ENCODE measurements at regions not wholly inside any gene's neighbourhood (a gene's known extent, or its start where the extent isn't known, plus 50 kb on each side); places are given as distances from the start of the nearest gene placed in this dataset.

DNA sequence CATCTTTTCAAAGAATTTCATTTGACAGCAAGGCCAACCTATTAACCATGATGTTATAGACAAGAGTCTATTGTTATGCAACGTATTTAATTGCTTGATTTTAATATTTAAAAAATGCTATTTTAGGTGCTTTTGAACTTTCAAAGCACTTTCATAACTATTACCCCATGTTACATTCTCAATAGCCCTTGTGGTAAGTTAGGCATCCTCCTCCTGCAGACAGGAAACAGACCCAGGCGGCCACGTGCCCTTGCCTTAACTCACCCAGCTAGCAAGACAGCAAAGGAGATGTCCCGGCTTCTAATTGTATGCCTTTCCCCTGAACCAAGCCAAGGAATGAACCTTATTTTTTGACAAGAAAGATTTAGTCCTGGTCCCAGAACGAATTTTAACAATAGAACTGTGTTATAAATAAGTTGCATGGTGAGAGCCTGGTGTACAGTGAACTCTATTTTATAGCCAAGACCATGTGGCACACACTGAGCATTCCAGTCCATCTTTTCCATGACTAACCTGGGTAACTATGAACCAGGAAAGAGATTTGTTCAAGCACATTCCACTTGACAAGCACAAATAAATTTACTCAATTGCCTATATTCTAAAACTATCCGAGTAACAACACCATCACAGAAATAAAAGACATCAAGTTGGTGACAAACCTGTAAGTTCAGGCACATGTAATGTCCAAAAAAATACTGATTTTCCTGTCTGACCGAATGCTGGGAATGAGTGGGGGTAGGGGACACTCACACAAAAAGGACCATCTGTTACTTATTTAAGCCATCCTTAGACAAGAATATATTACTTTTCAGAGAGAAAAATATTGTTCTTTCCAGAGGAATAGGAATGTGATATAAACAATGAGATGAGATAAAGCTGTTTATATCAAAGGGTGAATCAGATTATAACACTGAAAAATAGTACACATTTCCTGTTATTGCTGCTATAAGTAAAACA lies 163.0 kb downstream of the EFNB2 start:
- no peak for ATAC-seq
- DNase-seq = no peak
- ChIA-PET CTCF (no interaction called here), POLR2A (ENCODE audit: unreplicated experiment) (no interaction called here)
- no peaks in the 10 kb centered on the region for H3K9me2 ChIP-seq (replicated peaks; ENCODE audit: low read length)
- H3K79me2 ChIP-seq (ENCODE audit: low read length) = no peaks in the 10 kb centered on the region
- TF ChIP-seq EZH2 (IDR thresholded peaks at IDR 0.05; ENCODE audit: low read length, unreplicated experiment) = no peak
- no peak for TF ChIP-seq EZH2phosphoT487 (IDR thresholded peaks at IDR 0.05; ENCODE audit: borderline replicate concordance, low read length)
- TF ChIP-seq, protein P1, sequence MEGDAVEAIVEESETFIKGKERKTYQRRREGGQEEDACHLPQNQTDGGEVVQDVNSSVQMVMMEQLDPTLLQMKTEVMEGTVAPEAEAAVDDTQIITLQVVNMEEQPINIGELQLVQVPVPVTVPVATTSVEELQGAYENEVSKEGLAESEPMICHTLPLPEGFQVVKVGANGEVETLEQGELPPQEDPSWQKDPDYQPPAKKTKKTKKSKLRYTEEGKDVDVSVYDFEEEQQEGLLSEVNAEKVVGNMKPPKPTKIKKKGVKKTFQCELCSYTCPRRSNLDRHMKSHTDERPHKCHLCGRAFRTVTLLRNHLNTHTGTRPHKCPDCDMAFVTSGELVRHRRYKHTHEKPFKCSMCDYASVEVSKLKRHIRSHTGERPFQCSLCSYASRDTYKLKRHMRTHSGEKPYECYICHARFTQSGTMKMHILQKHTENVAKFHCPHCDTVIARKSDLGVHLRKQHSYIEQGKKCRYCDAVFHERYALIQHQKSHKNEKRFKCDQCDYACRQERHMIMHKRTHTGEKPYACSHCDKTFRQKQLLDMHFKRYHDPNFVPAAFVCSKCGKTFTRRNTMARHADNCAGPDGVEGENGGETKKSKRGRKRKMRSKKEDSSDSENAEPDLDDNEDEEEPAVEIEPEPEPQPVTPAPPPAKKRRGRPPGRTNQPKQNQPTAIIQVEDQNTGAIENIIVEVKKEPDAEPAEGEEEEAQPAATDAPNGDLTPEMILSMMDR (conservative IDR thresholded peaks at IDR 0.05; ENCODE audit: low read depth, low read length) = no peak
- no peak overlapping the region for H3K4me3 ChIP-seq (ENCODE audit: low read length)
- no peaks in the 10 kb centered on the region for H3K27me3 ChIP-seq (ENCODE audit: low read length)
- H3K9ac ChIP-seq (ENCODE audit: low read length) = no peak overlapping the region
- H3F3A ChIP-seq (ENCODE audit: low read length, unreplicated experiment) = no peaks in the 10 kb centered on the region
- no peaks in the 10 kb centered on the region for H4K20me1 ChIP-seq (ENCODE audit: low read length)
- BruUV-seq (replicated peaks) = no TSS peak
- no peak overlapping the region for H2AFZ ChIP-seq (ENCODE audit: low read length)
- no peak overlapping the region for H3K4me2 ChIP-seq (ENCODE audit: low read length)
- H3K27ac ChIP-seq (ENCODE audit: low read length) = no peak overlapping the region
- intact Hi-C loops (cut with micrococcal nuclease) = loop anchor here (10.0 kb wide), 1 partner anchor 228 kb away; no protein-coding TSS in a partner anchor
- no peaks in the 10 kb centered on the region for H3K9me3 ChIP-seq (ENCODE audit: low read length)
- H3K4me1 ChIP-seq (ENCODE audit: insufficient read depth, low read length) = peaks cover 12% of the 10 kb centered on the region
- no peaks in the 10 kb centered on the region for H3K36me3 ChIP-seq (ENCODE audit: low read depth, low read length)

DNA sequence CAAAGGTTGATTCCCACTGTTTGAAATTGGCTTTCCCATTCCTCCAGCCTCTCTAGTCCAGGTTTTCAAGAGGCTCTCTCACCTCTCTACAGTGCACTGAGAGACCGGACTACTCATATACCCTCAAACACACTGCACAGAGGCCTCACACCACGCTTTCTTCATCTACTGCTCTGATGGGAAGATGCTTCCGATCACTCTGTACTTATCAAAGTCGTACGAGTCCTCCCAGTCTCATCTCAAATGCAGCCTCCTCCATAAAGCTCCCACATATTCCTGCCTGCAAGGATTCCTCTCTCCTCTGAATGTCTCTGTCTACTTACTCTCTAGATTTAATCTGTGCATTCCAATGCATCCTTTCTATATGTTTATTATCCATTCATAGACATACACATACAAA lies 164.4 kb downstream of the EFNB2 start:
- H3K9ac ChIP-seq (ENCODE audit: low read length) = no peak overlapping the region
- no peaks in the 10 kb centered on the region for H3K36me3 ChIP-seq (ENCODE audit: low read depth, low read length)
- no peak overlapping the region for H3K27ac ChIP-seq (ENCODE audit: low read length)
- H2AFZ ChIP-seq (ENCODE audit: low read length) = no peak overlapping the region
- CTCF ChIA-PET = no interaction called here
- POLR2A ChIA-PET (ENCODE audit: unreplicated experiment) = no interaction called here
- no peak overlapping the region for H3K4me3 ChIP-seq (ENCODE audit: low read length)
- DNase-seq (no peak), ATAC-seq (no peak)
- TF ChIP-seq, protein P1 (conservative IDR thresholded peaks at IDR 0.05; ENCODE audit: low read depth, low read length) = no peak
- TF ChIP-seq EZH2 (IDR thresholded peaks at IDR 0.05; ENCODE audit: low read length, unreplicated experiment) (no peak), EZH2phosphoT487 (IDR thresholded peaks at IDR 0.05; ENCODE audit: borderline replicate concordance, low read length) (no peak)
- peaks cover 3% of the 10 kb centered on the region; the same call in 1 of the 2 replicates for H3K4me1 ChIP-seq (ENCODE audit: insufficient read depth, low read length)
- intact Hi-C loops (cut with micrococcal nuclease) = loop anchor here (10.0 kb wide), 1 partner anchor 226 kb away; no protein-coding TSS in a partner anchor
- no peaks in the 10 kb centered on the region for H4K20me1 ChIP-seq (ENCODE audit: low read length)
- no peaks in the 10 kb centered on the region for H3K9me2 ChIP-seq (replicated peaks; ENCODE audit: low read length)
- no peaks in the 10 kb centered on the region for H3F3A ChIP-seq (ENCODE audit: low read length, unreplicated experiment)
- H3K4me2 ChIP-seq (ENCODE audit: low read length) = no peak overlapping the region
- no peaks in the 10 kb centered on the region for H3K9me3 ChIP-seq (ENCODE audit: low read length)
- BruUV-seq (replicated peaks) = no TSS peak
- no peaks in the 10 kb centered on the region for H3K27me3 ChIP-seq (ENCODE audit: low read length)
- no peaks in the 10 kb centered on the region for H3K79me2 ChIP-seq (ENCODE audit: low read length)

DNA sequence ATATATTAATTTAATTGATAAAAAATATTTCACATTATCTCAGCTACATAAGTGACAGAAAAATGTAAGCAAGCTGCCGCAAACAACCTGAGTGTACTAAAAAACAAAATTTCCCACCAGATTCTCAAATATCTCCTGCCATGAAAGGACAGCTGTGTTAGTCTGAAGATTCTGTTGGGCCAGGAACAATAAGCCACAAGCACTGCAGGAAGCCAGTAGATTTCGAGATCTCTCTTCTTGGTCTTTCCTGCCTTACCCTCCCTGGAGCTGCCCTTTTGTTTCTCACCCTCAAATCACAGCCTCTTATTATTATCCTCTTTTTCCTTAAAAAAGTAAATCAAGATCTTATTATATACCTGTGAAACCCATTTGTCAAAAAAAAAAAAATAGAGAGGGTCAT lies 165.6 kb downstream of the EFNB2 start:
- Histone ChIP-seq H4K20me1 (ENCODE audit: low read length) (no peaks in the 10 kb centered on the region), H3K4me2 (ENCODE audit: low read length) (no peak overlapping the region), H3K4me1 (ENCODE audit: insufficient read depth, low read length) (no peaks in the 10 kb centered on the region), H3F3A (ENCODE audit: low read length, unreplicated experiment) (no peaks in the 10 kb centered on the region), H3K36me3 (ENCODE audit: low read depth, low read length) (no peaks in the 10 kb centered on the region), H3K4me3 (ENCODE audit: low read length) (no peak overlapping the region), H3K27me3 (ENCODE audit: low read length) (no peaks in the 10 kb centered on the region), H3K9me2 (replicated peaks; ENCODE audit: low read length) (no peaks in the 10 kb centered on the region), H3K9me3 (ENCODE audit: low read length) (no peaks in the 10 kb centered on the region), H3K79me2 (ENCODE audit: low read length) (no peaks in the 10 kb centered on the region), H2AFZ (ENCODE audit: low read length) (no peak overlapping the region), H3K27ac (ENCODE audit: low read length) (no peak overlapping the region), H3K9ac (ENCODE audit: low read length) (no peak overlapping the region)
- intact Hi-C loops (cut with micrococcal nuclease) = loop anchor here (10.0 kb wide), 1 partner anchor 225 kb away; no protein-coding TSS in a partner anchor
- ChIA-PET CTCF (no interaction called here), POLR2A (ENCODE audit: unreplicated experiment) (no interaction called here)
- TF ChIP-seq EZH2 (IDR thresholded peaks at IDR 0.05; ENCODE audit: low read length, unreplicated experiment) = no peak
- TF ChIP-seq, protein P1 (conservative IDR thresholded peaks at IDR 0.05; ENCODE audit: low read depth, low read length) = no peak
- TF ChIP-seq EZH2phosphoT487 (IDR thresholded peaks at IDR 0.05; ENCODE audit: borderline replicate concordance, low read length) = no peak
- BruUV-seq (replicated peaks) = no TSS peak
- DNase-seq = no peak
- no peak for ATAC-seq
